HG02943 (cell line): ENCODE measurements at regions not wholly inside any gene's neighbourhood (a gene's known extent, or its start where the extent isn't known, plus 50 kb on each side); places are given as distances from the start of the nearest gene placed in this dataset.
"Not testable (repeated sequence)": the region's sequence is repeated elsewhere in the genome, so short reads cannot be mapped to it uniquely, and the experiment has no call there.

Experiments
- ATAC-seq: cut with Tn5 transposase; IDR thresholded peaks from one replicate; pipeline ENCODE4 v1.9.1; 2021; ENCODE audit warnings: mild to moderate bottlenecking, low read depth, moderate library complexity; ENCODE audit not compliant: unreplicated experiment

- no peak for ATAC-seq
Observed at GRCh38 chr2:142827170-142827569, 50.3 kb upstream of the KYNU start.

GRCh38 chr2:142825861-142826260 lies 51.6 kb upstream of the KYNU start:
- ATAC-seq = no peak

- no peak for ATAC-seq
Observed at GRCh38 chr2:142824756-142825155, 52.7 kb upstream of the KYNU start.

DNA sequence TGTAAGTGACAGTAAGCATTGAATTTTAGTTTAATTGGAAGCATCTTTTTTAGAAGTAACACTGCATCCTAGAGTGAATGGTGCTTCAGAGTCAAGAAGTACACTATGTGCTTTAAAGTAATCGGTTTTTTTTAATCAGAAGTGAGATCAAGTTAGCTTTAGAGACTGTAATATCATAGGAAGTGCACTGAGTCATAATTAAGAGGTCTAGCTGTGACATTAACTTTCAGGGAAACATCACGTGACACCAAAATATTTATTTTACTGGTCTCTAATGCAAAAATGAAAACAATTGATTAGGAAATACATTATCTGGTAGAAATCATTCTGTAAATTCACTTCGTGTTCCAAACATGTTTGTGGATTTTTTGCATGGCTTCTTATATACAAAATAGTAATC lies 55.3 kb upstream of the KYNU start:
- ATAC-seq = no peak

- ATAC-seq = no peak
Observed at GRCh38 chr2:142819411-142819810, 58.1 kb upstream of the KYNU start.

GRCh38 chr2:142815375-142815774 lies 62.1 kb upstream of the KYNU start:
- ATAC-seq = no peak

GRCh38 chr2:142813830-142814829 lies 63.3 kb upstream of the KYNU start:
- ATAC-seq = no peak

DNA sequence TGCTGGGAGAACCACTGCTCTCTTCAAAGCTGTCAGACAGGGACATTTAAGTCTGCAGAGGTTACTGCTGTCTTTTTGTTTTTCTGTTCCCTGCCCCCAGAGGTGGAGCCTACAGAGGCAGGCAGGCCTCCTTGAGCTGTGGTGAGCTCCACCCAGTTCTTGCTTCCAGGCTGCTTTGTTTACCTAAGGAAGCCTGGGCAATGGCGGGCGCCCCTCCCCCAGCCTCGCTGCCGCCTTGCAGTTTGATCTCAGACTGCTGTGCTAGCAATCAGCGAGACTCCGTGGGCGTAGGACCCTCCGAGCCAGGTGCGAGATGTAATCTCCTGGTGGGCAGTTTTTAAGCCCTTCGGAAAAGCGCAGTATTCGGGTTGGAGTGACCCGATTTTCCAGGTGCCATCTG lies 65.8 kb upstream of the KYNU start:
- ATAC-seq = not testable (repeated sequence)

DNA sequence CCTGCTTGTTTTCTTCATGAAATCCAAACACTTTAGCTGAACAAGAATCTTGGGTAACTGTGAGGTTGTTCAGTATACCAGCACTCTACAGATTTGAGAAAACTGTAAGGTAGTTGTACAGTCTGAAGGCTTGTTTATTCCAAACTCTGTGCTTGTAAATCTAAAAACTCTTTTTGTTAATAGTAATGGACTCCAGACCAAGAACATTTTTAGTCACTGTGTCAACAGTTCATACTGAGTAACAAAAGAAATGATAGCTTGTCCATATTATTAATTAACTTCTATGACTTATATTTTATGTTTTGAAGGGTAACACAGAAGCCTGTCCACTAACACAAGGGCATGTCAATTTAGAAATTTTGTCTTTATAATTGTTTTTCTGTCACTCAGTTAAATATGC lies 72.2 kb upstream of the KYNU start:
- no peak for ATAC-seq

DNA sequence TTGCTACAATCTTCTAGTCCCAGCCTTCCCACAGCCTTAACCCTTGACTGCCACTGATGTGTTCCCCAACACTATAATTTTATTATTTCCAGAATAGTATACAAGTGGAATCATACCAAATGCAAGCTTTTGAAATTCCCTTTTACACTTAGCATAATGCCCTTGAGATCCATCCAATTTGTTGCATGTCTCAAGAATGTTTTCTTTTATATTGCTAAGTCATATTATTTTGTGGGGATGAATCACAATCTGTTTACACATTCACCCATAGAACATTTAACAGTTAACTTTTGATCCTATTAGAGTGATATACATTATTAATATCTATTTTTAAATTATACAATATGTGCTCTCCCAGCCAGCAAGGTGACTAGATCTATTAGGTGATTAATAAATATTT lies 74.3 kb upstream of the KYNU start:
- ATAC-seq = no peak

- ATAC-seq = no peak
Observed at GRCh38 chr2:142796588-142796987, 80.9 kb upstream of the KYNU start.

DNA sequence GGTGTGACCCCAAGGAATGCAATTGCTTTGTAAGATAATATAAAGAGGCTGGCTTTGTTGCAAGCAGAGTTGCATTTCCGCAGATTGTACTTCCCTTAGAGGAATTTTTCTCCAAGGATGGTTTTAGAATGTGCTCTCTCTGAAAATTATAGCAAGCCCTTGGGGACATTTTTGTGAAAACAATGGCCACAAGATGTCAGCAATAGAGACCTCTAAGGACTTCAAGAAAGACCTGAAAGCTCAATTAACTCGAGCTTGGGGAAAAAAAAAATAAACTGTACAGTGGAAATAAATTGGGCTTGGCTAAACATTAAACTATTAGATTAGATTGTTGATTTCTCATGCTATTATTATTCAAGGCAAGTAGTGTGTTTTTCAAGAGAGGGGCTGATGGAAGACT lies 81.3 kb upstream of the KYNU start:
- ATAC-seq = no peak

DNA sequence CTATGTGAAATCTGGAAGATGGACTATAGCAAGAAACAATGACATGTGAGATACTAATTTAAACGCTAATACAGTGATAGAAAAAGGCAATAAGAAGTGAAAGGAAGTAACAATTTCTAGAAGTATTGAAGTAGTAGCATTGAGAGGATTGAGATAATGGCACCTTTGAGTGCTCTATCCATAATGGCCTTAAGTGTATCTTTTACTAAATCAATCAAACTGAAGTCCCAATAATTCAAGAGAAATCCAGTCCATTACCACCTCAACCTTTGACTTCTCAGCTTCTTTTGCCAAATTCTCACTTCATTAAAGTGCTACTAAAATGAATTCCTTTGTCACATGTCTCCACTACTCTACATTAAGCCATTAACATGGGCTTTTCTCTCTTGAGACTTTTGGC lies 82.6 kb upstream of the KYNU start:
- no peak for ATAC-seq

- not testable (repeated sequence) for ATAC-seq
Observed at GRCh38 chr2:142792328-142792727, 85.1 kb upstream of the KYNU start.

GRCh38 chr2:142791335-142791734 lies 86.1 kb upstream of the KYNU start:
- no peak for ATAC-seq

DNA sequence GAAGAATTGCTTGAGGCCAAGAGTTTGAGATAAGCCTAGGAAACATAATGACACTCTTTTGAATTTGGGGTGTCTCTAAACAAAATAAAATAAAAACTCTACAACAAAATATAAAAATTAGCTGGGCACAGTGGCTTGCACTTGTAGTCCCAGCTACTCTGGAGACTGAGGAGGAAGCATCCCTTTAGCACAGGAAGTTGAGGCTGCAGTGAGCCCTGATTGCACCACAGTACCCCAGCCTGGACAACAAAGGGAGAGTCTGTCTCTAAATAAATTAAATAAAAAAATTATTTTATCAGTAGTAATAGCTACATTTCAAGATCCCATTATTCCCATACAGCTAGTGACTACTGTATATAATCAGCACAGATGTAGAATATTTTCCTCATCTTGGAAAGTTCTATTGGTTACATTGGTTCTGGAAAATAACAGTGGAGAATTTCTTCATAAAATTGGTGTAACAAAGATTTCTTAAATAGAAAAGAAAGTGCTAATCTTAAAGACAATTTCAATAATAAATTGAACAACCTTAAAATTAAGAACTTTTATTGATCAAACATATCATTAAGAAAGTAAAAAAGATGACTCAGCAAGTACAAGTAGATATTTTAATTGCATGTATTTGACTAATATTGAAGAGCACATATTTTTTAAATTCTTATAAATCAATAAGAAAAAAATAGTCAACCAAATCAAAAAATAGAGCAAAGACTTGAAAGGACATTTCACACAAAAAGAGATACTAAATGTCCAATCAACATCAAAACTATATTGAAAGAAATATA lies 90.4 kb upstream of the KYNU start:
- no peak for ATAC-seq

- ATAC-seq = no peak
Observed at GRCh38 chr2:142782942-142783443, 94.5 kb upstream of the KYNU start.

DNA sequence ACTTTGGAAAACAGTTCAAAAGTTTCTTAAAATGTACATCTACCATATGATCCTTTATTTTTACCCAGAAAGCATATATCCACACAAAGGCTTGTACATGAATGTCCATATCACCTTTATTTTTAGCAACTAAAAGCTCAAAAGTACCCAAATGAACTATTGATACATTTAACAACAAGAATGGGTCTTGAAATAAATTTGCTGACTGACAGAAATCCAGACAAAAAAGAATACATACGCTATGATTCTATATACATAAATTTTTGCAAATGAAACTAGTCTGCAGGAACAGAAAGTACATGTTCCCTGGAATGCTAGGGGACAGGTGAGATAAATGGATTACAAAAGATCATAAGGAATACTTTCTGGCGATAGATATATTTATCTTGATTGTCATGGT lies 96.3 kb upstream of the KYNU start:
- ATAC-seq = no peak

DNA sequence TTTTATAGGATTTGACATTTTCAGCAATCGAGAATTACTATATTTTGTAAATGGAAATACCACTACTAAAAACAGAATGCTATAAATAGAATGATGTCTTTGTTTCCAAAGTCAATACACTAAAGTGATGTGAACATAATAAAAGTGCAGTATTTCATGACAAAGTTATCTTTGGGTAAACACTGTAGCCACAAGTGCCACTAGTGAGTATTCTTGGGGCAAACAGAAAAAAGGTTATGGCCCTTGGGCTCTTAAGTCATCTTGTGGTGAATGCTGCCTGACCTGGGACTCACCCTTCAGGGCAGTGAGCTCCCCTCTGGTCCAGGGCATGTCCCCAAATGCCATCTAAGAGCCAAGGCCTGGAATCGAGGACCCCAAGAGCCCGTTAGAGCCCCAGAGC lies 99.2 kb upstream of the KYNU start:
- no peak for ATAC-seq

DNA sequence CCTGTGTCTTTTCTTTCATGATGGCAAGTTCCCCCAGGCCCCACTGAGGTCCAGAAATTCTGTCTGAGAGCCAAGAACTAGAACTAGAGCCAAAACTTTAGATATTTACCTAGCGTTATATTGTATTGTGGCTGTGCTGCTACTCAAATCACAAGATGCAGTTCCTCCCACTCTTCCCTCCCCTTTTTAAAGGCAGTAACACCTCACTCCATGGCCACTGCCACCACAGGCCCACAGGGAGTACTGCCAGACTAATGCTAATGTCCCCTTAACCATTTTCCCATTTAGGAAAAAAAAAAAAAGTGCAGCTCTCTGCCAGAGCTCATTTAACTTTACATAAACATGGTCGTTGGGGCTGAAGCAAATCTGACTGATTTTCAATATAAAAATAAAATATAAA lies 99.7 kb upstream of the KYNU start:
- no peak for ATAC-seq

DNA sequence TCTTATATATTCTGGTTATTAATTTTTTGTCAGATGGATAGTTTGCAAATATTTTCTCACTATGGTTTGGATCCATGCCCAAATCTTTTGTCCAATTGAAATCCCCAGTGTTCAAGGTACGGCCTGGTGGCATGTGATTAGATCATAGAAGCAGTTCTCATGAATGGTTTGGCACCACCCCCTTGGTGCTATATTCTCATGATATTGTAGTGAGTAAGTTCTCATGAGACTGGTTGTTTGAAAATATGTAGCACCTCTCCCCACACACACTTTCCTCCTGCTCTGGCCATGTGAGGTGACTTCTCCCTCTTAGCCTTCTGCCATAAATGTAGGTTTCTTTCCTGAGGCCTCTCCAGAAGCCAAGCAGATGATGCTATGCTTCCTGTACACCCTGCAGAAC lies 107.7 kb upstream of the KYNU start:
- ATAC-seq = no peak
